ENCODE measurements at regions not wholly inside any gene's neighbourhood (a gene's known extent, or its start where the extent isn't known, plus 50 kb on each side); places are given as distances from the start of the nearest gene placed in this dataset.

GRCh38 chr1:57620605-57621004, 196.7 kb upstream of the DAB1 start:
- DNase-seq (ENCODE audit: low read depth), result no peak
- no peak overlapping the region for H3K4me3 ChIP-seq (ENCODE audit: low read depth, low read length)
- no peak for TF ChIP-seq CTCF (conservative IDR thresholded peaks at IDR 0.05; ENCODE audit: low read depth, low read length)

GRCh38 chr1:57616921-57617320, 193.1 kb upstream of the DAB1 start:
- no peak for TF ChIP-seq CTCF (conservative IDR thresholded peaks at IDR 0.05; ENCODE audit: low read depth, low read length)
- no peak overlapping the region for H3K4me3 ChIP-seq (ENCODE audit: low read depth, low read length)
- no peak for DNase-seq (ENCODE audit: low read depth)

- no peak for DNase-seq (ENCODE audit: low read depth)
- no peak for TF ChIP-seq CTCF (conservative IDR thresholded peaks at IDR 0.05; ENCODE audit: low read depth, low read length)
- no peak overlapping the region for H3K4me3 ChIP-seq (ENCODE audit: low read depth, low read length)
These were observed 192.1 kb upstream of the DAB1 start for GRCh38 chr1:57615956-57616355.

GRCh38 chr1:57612833-57613232, 189.0 kb upstream of the DAB1 start:
- no peak overlapping the region for H3K4me3 ChIP-seq (ENCODE audit: low read depth, low read length)
- DNase-seq (ENCODE audit: low read depth), result no peak
- TF ChIP-seq CTCF (conservative IDR thresholded peaks at IDR 0.05; ENCODE audit: low read depth, low read length), result no peak

- no peak for DNase-seq (ENCODE audit: low read depth)
- H3K4me3 ChIP-seq (ENCODE audit: low read depth, low read length), result no peak overlapping the region
- TF ChIP-seq CTCF (conservative IDR thresholded peaks at IDR 0.05; ENCODE audit: low read depth, low read length), result no peak
These were observed 182.1 kb upstream of the DAB1 start for GRCh38 chr1:57605933-57606332.

- DNase-seq (ENCODE audit: low read depth), result no peak
- TF ChIP-seq CTCF (conservative IDR thresholded peaks at IDR 0.05; ENCODE audit: low read depth, low read length), result no peak
- no peak overlapping the region for H3K4me3 ChIP-seq (ENCODE audit: low read depth, low read length)
These were observed 179.8 kb upstream of the DAB1 start for GRCh38 chr1:57603696-57604095.

GRCh38 chr1:57600424-57600823, 176.6 kb upstream of the DAB1 start:
- no peak for DNase-seq (ENCODE audit: low read depth)
- no peak for TF ChIP-seq CTCF (conservative IDR thresholded peaks at IDR 0.05; ENCODE audit: low read depth, low read length)
- no peak overlapping the region for H3K4me3 ChIP-seq (ENCODE audit: low read depth, low read length)
